Activated naive CD8-positive, alpha-beta T cell treated with anti-CD3 and anti-CD28 coated beads, Interleukin-2, amount 50 U/mL, for 16 hours (primary cell): ENCODE measurements at regions not wholly inside any gene's neighbourhood (a gene's known extent, or its start where the extent isn't known, plus 50 kb on each side); places are given as distances from the start of the nearest gene placed in this dataset.
"Not testable (repeated sequence)": the region's sequence is repeated elsewhere in the genome, so short reads cannot be mapped to it uniquely, and the experiment has no call there.

Experiments
- DNase-seq: peaks from one replicate; pipeline ENCODE4 v3.0.0-alpha.2; 2020; ENCODE audit warnings: low read depth, low spot score

- no peak for DNase-seq
Measured at GRCh38 chr10:118948786-118949185, 80.7 kb upstream of the NANOS1 start.

DNA sequence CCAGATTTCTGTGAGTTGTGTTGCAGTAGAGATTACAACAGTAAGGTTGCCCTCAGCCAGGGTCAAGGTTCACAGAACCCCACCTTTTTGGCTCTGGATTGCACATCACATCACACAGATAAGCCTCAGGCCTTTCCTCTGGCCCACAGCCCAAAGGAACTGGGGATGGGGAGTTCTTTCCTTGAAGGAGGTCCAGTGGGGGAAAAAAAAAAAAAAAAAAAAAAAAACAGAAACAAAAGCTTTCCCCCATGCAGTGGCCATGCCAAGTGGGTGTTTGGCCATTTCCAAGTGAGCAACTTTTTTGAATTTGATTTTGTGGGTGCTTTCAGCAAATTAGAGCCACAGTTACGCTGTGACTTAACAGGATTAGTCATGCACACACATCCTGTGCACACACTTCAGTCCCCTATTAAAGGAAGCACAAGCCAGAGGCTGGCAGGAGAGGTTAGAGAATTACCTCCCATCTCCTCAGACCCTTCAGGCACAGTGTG lies 79.3 kb upstream of the NANOS1 start:
- no peak for DNase-seq

GRCh38 chr10:118950997-118951637 lies 78.4 kb upstream of the NANOS1 start:
- no peak for DNase-seq

DNA sequence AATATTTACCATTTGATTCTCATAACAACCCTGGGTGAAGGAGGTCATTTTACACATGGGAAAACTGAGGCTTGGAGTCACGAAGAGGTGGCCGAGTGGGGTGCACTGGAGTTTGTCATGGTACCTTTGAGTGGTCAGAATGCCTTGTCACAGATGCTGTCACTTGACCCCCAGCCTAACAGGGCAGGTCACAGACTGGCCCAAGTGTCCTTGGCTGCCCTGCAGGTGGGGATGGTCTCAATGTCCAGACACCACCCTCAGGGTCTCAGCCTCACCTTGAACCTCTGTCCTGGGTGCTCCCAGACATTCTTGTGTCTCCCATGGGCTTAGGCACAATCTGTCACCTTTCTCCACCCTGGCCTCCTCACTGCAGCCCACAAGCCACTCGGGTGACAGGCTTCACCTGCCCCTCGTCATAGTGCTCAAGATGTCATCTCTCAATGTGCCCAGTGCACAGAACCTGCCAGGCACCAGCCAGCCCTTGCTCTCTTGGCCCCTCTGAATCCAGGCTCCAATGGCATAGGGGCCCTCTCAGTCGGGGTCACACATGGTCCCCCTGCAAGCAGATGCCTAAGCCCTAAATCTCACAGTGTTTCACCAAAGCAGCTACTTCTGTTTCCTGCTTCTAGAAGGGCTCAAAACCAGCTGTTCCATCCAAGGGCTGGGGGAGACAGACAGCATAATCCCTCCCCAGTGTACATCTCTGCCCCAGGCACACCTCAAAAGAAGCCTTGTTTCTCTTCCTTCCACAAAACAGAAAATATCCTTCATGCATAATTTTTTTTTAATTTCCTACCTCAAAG lies 76.8 kb upstream of the NANOS1 start:
- DNase-seq: no peak

GRCh38 chr10:118953598-118954393 lies 75.7 kb upstream of the NANOS1 start:
- no peak for DNase-seq

- no peak for DNase-seq
Measured at GRCh38 chr10:118955531-118955930, 74.0 kb upstream of the NANOS1 start.

DNA sequence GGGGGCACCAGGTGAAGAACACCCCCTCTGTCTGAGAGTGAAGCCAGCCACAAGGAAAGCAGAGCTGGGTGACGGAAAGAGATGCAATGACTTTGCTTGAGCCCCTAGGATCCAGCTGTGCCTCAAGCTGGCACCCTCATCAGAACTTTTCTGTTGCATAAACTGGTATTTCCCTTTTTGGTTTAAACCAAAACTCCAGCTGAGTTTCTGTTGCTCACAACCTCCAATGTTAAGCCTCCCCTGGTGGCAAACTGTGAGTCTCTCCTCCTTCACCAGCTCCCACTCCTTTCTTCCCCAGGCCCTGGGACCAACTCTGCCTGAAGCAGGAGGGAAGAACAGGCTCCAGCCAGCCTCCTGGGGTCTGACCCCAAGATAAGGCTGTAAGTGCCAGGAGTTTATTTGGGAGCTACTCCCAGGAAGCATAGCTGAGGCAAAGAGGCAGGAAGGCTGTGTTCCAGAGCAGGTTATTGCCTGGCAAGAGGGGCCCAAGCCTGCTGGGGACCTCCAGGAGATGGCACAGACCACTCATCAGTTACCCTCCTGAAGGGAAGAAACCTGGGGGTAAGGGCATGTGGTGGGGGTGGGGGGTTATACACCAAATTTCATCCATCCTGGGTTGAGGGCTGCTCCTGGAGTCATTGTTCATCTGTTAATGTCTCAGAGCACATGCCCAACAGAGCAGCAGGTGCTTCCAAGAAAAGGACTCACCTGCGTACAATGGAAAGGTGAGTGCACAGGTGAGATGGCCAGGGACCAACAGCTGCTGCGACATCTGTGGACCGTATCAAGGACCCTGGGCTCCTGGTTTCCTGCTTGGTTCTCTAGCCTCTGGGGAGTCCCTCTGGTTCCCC lies 73.3 kb upstream of the NANOS1 start:
- no peak for DNase-seq

DNA sequence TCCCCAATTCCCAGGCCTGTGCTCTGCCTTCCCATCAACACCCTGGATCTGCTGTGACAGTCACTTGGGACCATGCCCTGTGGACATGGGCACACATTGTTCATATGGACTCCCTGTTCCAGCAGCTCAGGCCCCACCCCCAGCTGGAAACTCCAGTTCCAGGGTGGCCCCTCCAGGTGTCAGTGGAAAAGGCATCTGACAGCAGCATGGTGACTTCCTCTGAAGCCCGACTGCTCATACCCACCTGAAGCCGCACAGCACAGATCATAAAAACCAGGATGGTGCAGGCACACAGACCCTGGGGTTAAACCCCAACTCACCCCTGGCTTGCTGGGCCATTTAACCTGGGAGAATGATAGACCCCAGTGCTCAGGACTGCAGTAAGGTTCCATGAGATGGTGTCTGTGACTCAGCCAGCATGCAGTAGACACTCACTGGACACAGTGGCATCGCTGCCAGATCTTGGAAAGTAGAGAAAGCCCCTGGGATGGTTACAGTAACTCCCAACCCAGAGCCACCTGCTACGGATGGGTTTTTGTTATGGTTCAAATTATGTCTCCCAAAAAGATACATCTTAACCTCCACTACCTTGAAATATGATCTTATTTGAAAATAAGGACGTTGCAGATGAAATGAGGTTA lies 72.6 kb upstream of the NANOS1 start:
- DNase-seq: no peak

DNA sequence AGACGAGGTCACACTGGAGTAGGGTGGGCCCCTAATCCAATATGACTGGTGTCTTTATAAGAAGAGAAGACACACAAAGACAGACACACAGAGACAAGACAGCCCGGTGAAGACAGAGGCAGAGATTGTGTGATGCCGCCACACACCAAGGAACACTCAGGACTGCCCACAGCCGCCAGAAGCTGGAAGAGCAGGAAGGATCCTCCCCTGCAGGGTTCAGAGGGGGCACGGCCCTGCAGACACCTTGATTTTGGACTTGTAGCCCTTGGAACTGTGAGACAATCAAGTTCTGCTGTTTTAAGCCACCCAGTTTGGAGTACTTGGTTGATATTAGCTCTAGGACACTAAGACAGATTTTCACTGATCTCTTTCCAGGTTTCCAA lies 72.1 kb upstream of the NANOS1 start:
- no peak for DNase-seq

- DNase-seq: no peak
Measured at GRCh38 chr10:118957966-118958365, 71.5 kb upstream of the NANOS1 start.

DNA sequence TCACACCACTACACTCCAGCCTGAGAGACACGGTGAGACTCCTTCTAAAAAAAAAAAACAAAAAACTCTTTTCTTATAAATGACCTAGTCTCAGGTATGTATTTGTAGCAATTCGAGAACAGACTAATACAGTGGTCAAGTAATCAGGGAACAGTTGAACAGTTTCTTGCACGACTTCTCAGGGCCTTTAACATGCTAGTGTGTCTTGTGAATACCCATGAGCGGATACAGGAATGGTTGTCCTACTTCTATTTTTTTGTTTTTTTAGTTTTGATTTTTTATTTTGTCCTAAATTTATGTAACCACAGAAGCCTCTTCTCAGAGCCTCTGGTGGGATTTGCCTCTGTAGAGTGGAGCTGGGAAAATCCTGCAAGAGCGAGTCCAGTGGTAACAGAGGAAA lies 71.0 kb upstream of the NANOS1 start:
- no peak for DNase-seq

- DNase-seq: no peak
Measured at GRCh38 chr10:118958984-118959925, 70.3 kb upstream of the NANOS1 start.

DNA sequence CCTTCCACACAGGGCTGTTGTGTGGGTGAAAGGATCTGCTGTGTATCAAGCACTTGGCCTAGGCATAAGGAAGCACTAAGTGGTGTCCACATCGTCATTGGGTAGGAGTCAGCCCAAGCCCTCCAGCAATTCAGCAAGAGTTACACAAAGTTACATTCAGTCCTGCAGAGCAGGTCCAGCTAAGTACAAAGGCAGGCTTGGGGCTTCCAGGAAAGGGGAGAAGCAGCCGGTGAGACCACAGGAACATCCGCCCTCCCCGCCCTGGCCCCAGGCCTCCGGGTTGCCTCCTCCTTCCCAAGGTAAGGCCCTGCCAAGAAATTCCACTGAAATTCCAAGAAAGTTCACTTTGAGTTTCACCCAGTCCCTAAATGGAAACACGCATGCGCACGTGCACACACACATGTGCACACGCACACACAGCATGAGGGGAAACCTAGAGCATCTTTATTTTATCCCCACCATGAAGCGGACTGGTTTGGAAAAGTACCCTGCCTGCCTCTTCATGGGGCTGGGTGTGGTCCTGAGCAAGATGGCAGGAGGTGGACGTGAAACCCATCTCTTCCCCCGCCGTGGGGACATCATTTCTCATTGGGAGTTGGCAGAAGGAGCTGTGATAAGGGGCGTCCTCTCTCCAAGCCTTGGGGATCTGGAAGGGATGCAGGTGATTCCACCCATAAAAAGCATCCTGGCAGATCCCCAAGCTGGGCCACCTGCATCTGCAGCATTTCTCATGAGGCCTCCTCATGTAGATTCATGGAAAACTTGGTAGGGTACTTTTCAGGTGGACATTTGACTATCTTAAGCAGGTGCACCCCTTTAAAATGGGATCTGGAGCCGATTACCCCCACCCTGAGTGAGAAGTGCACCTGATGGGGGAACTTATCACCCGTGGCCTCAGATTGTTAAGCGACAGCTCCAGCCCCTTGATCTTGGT lies 69.1 kb upstream of the NANOS1 start:
- DNase-seq: no peak

DNA sequence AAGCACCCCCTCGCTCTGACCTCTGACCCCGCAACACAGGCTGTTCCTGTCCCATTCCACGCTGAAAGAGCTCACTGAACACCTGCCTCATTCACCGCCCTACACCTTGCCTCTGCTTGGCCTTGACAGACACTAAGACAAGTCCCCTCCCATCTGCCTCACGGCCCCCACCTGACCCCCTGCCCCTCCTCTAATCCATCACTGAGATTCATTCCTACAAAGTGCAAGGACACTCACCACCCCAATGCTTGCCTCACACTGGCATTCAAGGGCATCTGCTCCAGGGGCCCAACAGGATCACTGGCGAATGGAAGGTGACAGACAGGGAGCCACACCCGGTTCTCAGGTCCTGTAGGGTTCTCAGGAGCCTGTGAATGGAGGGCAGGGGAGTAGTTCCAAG lies 68.1 kb upstream of the NANOS1 start:
- no peak for DNase-seq

DNA sequence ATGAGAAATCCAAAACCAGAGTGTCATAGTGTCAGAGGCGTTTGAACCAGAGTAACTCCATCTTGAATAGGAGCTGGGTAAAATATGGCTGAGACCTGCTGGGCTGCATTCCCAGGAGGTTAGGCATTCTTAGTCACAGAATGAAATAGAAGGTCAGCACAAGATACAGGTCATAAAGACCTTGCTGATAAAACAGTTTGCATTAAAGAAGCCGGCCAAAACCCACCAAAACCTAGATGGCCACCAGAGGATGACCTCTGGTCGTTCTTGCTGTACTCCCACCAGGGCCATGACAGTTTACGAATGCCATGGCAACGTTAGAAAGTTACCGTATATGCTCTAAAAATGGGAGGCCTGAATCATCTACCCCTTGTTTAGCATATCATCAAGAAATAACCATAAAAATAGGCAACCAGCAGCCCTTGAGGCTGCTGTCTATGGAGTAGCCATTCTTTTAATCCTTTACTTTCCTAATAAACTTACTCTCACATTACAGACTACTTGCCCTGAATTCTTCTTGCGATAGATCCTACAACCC lies 67.1 kb upstream of the NANOS1 start:
- DNase-seq: not testable (repeated sequence)

DNA sequence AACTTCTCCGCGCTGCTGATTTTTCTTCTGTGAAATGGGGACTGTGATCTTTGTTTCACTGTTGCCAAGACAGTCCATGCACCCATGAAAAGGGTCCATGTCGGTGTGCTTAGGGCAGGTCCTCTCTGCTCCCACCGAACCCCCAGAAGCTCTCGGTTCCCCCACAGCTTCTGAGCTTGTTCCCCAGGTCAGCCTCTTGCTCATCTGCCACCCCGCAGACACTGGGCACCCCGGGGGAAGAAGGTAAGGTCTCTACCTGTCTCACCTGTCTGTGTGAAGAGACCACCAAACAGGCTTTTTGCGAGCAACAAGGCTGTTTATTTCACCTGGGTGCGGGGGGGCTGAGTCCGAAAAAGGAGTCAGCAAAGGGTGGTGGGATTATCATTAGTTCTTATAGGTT lies 66.2 kb upstream of the NANOS1 start:
- no peak for DNase-seq

DNA sequence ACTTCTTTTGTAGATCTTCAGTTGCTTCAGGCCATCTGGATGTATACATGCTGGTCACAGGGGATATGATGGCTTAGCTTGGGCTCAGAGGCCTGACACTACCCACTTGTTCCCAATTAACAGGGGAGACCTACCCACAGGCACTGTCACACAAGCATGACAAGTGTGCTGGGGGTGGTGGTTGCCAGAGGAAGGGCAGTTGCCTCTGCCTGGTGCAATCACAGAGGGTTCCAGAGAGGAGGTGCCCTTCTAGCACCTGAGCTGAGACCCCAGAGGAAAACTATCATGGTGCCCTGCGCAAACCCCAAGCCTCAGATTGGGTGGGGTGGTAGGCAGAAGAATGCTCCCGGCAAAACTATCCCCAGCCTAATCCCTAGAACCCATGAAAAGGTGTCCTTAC lies 65.6 kb upstream of the NANOS1 start:
- no peak for DNase-seq

GRCh38 chr10:118964476-118964875 lies 65.0 kb upstream of the NANOS1 start:
- DNase-seq: not testable (repeated sequence)
